SH-SY5Y (cell line): ENCODE measurements at regions not wholly inside any gene's neighbourhood (a gene's known extent, or its start where the extent isn't known, plus 50 kb on each side); places are given as distances from the start of the nearest gene placed in this dataset.

Experiments
- GATA2 ChIP-seq: IDR thresholded peaks from 2 replicates; pipeline ENCODE4 v1.6.1; 2011; ENCODE audit warnings: mild to moderate bottlenecking, low read depth, low read length
- GATA3 ChIP-seq: IDR thresholded peaks from 2 replicates; pipeline ENCODE4 v1.6.1; 2011; ENCODE audit warnings: low read depth, mild to moderate bottlenecking, low read length, moderate library complexity

DNA sequence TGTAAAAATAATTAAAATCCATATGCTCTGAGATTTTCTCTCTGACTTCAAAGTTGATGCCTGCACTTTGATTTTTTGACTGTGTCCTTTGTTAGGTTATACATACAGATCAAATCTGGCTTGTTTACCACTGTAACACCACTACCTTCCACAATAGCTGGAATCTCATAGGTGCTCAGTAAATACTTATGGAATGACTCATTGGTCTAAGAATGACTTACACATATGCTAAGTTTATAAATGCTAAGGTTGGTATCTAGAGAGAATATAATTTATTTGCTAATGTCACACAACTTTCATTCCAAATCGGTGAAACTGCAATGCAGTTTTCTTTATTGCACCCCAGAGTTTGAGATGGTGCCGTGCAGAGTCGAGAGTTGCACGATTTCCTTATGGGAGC, 578.5 kb downstream of the SH2D4B start:
- TF ChIP-seq GATA3 (no peak), GATA2 (no peak)
